ACC112 (cell line): ENCODE measurements at regions not wholly inside any gene's neighbourhood (a gene's known extent, or its start where the extent isn't known, plus 50 kb on each side); places are given as distances from the start of the nearest gene placed in this dataset.

Experiments
- H2AFZ ChIP-seq: fragments of 200-600 bp; sonication (generic); one replicate; pipeline ENCODE4 v1.6.0; 2017; ENCODE audit warnings: antibody characterized with exemption, low read length; ENCODE audit not compliant: unreplicated experiment
- H3K27ac ChIP-seq: fragments of 200-600 bp; sonication (generic); 2 replicates; pipeline ENCODE4 v1.5.1; 2014; ENCODE audit warnings: low read depth, mild to moderate bottlenecking, antibody characterized with exemption, low read length, moderate library complexity
- H3K27me3 ChIP-seq: fragments of 200-600 bp; sonication (generic); 2 replicates; pipeline ENCODE4 v1.6.1; 2014; ENCODE audit warnings: mild to moderate bottlenecking, antibody characterized with exemption, low read length, moderate library complexity, mixed read lengths; ENCODE audit not compliant: insufficient read depth
- H3K36me3 ChIP-seq: fragments of 200-600 bp; sonication (generic); 2 replicates; pipeline ENCODE4 v1.6.1; 2016; ENCODE audit warnings: mild to moderate bottlenecking, antibody characterized with exemption, low read length, moderate library complexity, mixed read lengths; ENCODE audit not compliant: insufficient read depth
- H3K4me1 ChIP-seq: fragments of 200-600 bp; sonication (generic); one replicate; pipeline ENCODE4 v1.6.1; 2016; ENCODE audit warnings: low read length, mixed read lengths; ENCODE audit not compliant: insufficient read depth, unreplicated experiment, control insufficient read depth
- H3K4me3 ChIP-seq: fragments of 200-600 bp; sonication (generic); 2 replicates; pipeline ENCODE4 v1.5.1; 2014; ENCODE audit warnings: mild to moderate bottlenecking, low read depth, low read length
- H3K79me2 ChIP-seq: fragments of 200-600 bp; sonication (generic); one replicate; pipeline ENCODE4 v1.6.0; 2016; ENCODE audit warnings: low read length; ENCODE audit not compliant: control insufficient read depth, unreplicated experiment, insufficient read depth

GRCh38 chr11:116642481-116642880, 130.3 kb downstream of the BUD13 start:
- Histone ChIP-seq H3K4me1 (no peaks in the 10 kb centered on the region), H3K27ac (no peak overlapping the region)

GRCh38 chr11:116641561-116642045, 131.2 kb downstream of the BUD13 start:
- Histone ChIP-seq H3K4me1 (no peaks in the 10 kb centered on the region), H3K27ac (no peak overlapping the region), H3K27me3 (0 out of 2 replicates have a peak, but pooled peaks cover 13% of the 10 kb centered on the region), H3K79me2 (no peaks in the 10 kb centered on the region), H3K36me3 (no peaks in the 10 kb centered on the region), H3K4me3 (no peak overlapping the region), H2AFZ (no peak overlapping the region)

More at GRCh38 chr11:116642481-116642880, 130.3 kb downstream of the BUD13 start:
- Histone ChIP-seq H3K79me2 (no peaks in the 10 kb centered on the region), H2AFZ (no peak overlapping the region), H3K27me3 (0 out of 2 replicates have a peak, but pooled peaks cover 13% of the 10 kb centered on the region), H3K4me3 (no peak overlapping the region), H3K36me3 (no peaks in the 10 kb centered on the region)

- Histone ChIP-seq H3K4me3 (no peak overlapping the region), H3K36me3 (no peaks in the 10 kb centered on the region), H3K27me3 (0 out of 2 replicates have a peak, but pooled peaks cover 13% of the 10 kb centered on the region), H3K27ac (no peak overlapping the region), H3K4me1 (no peaks in the 10 kb centered on the region), H3K79me2 (no peaks in the 10 kb centered on the region), H2AFZ (no peak overlapping the region)
These were observed 132.0 kb downstream of the BUD13 start for GRCh38 chr11:116640641-116641402.

- H3K27me3 ChIP-seq, result 0 out of 2 replicates have a peak, but pooled peaks cover 13% of the 10 kb centered on the region
- no peak overlapping the region for H2AFZ ChIP-seq
- H3K4me3 ChIP-seq, result no peak overlapping the region
- no peak overlapping the region for H3K27ac ChIP-seq
- H3K79me2 ChIP-seq, result no peaks in the 10 kb centered on the region
- H3K36me3 ChIP-seq, result no peaks in the 10 kb centered on the region
- H3K4me1 ChIP-seq, result no peaks in the 10 kb centered on the region
These were observed 134.3 kb downstream of the BUD13 start for GRCh38 chr11:116638463-116638862.

GRCh38 chr11:116637766-116638165, 135.0 kb downstream of the BUD13 start:
- no peaks in the 10 kb centered on the region for H3K36me3 ChIP-seq

GRCh38 chr11:116636341-116636929, 136.4 kb downstream of the BUD13 start:
- Histone ChIP-seq H3K27me3 (0 out of 2 replicates have a peak, but pooled peaks cover 13% of the 10 kb centered on the region), H3K27ac (no peak overlapping the region)

More at GRCh38 chr11:116637766-116638165, 135.0 kb downstream of the BUD13 start:
- Histone ChIP-seq H2AFZ (no peak overlapping the region), H3K4me3 (no peak overlapping the region), H3K27me3 (0 out of 2 replicates have a peak, but pooled peaks cover 13% of the 10 kb centered on the region), H3K27ac (no peak overlapping the region), H3K4me1 (no peaks in the 10 kb centered on the region), H3K79me2 (no peaks in the 10 kb centered on the region)

GRCh38 chr11:116631201-116631600, 141.6 kb downstream of the BUD13 start:
- Histone ChIP-seq H2AFZ (no peak overlapping the region), H3K36me3 (no peaks in the 10 kb centered on the region), H3K79me2 (no peaks in the 10 kb centered on the region), H3K4me3 (no peak overlapping the region), H3K27ac (no peak overlapping the region), H3K4me1 (no peaks in the 10 kb centered on the region), H3K27me3 (no peaks in the 10 kb centered on the region)

More at GRCh38 chr11:116636341-116636929, 136.4 kb downstream of the BUD13 start:
- Histone ChIP-seq H3K79me2 (no peaks in the 10 kb centered on the region), H2AFZ (no peak overlapping the region), H3K4me1 (no peaks in the 10 kb centered on the region), H3K4me3 (no peak overlapping the region), H3K36me3 (no peaks in the 10 kb centered on the region)

- Histone ChIP-seq H2AFZ (no peak overlapping the region), H3K79me2 (no peaks in the 10 kb centered on the region), H3K27me3 (no peaks in the 10 kb centered on the region), H3K4me3 (no peak overlapping the region), H3K4me1 (no peaks in the 10 kb centered on the region), H3K27ac (no peak overlapping the region), H3K36me3 (no peaks in the 10 kb centered on the region)
These were observed 154.3 kb downstream of the BUD13 start for GRCh38 chr11:116618461-116618860.

GRCh38 chr11:116615211-116615865, 157.4 kb downstream of the BUD13 start:
- Histone ChIP-seq H3K79me2 (no peaks in the 10 kb centered on the region), H3K36me3 (no peaks in the 10 kb centered on the region), H3K27ac (no peak overlapping the region), H2AFZ (no peak overlapping the region), H3K4me1 (no peaks in the 10 kb centered on the region), H3K27me3 (no peaks in the 10 kb centered on the region), H3K4me3 (no peak overlapping the region)

- no peak overlapping the region for H3K27ac ChIP-seq
- no peaks in the 10 kb centered on the region for H3K36me3 ChIP-seq
- H2AFZ ChIP-seq, result no peak overlapping the region
- H3K4me1 ChIP-seq, result no peaks in the 10 kb centered on the region
- H3K27me3 ChIP-seq, result no peaks in the 10 kb centered on the region
- H3K4me3 ChIP-seq, result no peak overlapping the region
- H3K79me2 ChIP-seq, result no peaks in the 10 kb centered on the region
These were observed 158.2 kb downstream of the BUD13 start for GRCh38 chr11:116614306-116615210.
